ENCODE measurements at regions not wholly inside any gene's neighbourhood (a gene's known extent, or its start where the extent isn't known, plus 50 kb on each side); places are given as distances from the start of the nearest gene placed in this dataset.

GRCh38 chr10:118115701-118116100, 69.0 kb upstream of the RAB11FIP2 start:
- no peak overlapping the region for H3K27ac Mint-ChIP-seq (ENCODE audit: unreplicated experiment)
- no peaks in the 10 kb centered on the region for H3K4me1 Mint-ChIP-seq (ENCODE audit: low read depth, unreplicated experiment)
- no peaks in the 10 kb centered on the region for H3K9me3 Mint-ChIP-seq (ENCODE audit: low read depth, unreplicated experiment)
- intact Hi-C loops (cut with micrococcal nuclease; ENCODE audit: unreplicated experiment): no loop called here
- H3K4me3 Mint-ChIP-seq (ENCODE audit: low read depth, unreplicated experiment): no peak overlapping the region
- H3K27me3 Mint-ChIP-seq (ENCODE audit: unreplicated experiment): no peaks in the 10 kb centered on the region
- no peak for TF ChIP-seq CTCF (IDR thresholded peaks at IDR 0.05; ENCODE audit: unreplicated experiment)
- CTCF ChIA-PET: no interaction called here
- no peaks in the 10 kb centered on the region for H3K36me3 Mint-ChIP-seq (ENCODE audit: insufficient read depth, unreplicated experiment)
- BruUV-seq (replicated peaks): no TSS peak
- no peak for DNase-seq

GRCh38 chr10:118114992-118115391, 68.3 kb upstream of the RAB11FIP2 start:
- no peak overlapping the region for H3K27ac Mint-ChIP-seq (ENCODE audit: unreplicated experiment)
- no peaks in the 10 kb centered on the region for H3K27me3 Mint-ChIP-seq (ENCODE audit: unreplicated experiment)
- H3K4me1 Mint-ChIP-seq (ENCODE audit: low read depth, unreplicated experiment): no peaks in the 10 kb centered on the region
- no peak overlapping the region for H3K4me3 Mint-ChIP-seq (ENCODE audit: low read depth, unreplicated experiment)
- intact Hi-C loops (cut with micrococcal nuclease; ENCODE audit: unreplicated experiment): no loop called here
- CTCF ChIA-PET: no interaction called here
- BruUV-seq (replicated peaks): no TSS peak
- TF ChIP-seq CTCF (IDR thresholded peaks at IDR 0.05; ENCODE audit: unreplicated experiment): no peak
- no peaks in the 10 kb centered on the region for H3K36me3 Mint-ChIP-seq (ENCODE audit: insufficient read depth, unreplicated experiment)
- H3K9me3 Mint-ChIP-seq (ENCODE audit: low read depth, unreplicated experiment): no peaks in the 10 kb centered on the region
- no peak for DNase-seq

- no peak overlapping the region for H3K4me3 Mint-ChIP-seq (ENCODE audit: low read depth, unreplicated experiment)
- no peaks in the 10 kb centered on the region for H3K9me3 Mint-ChIP-seq (ENCODE audit: low read depth, unreplicated experiment)
- H3K36me3 Mint-ChIP-seq (ENCODE audit: insufficient read depth, unreplicated experiment): no peaks in the 10 kb centered on the region
- no peak overlapping the region for H3K27ac Mint-ChIP-seq (ENCODE audit: unreplicated experiment)
- CTCF ChIA-PET: interaction anchor here (0.7 kb wide), 1 partner anchor 346 kb away, joined by 4 read pairs; no protein-coding TSS in a partner anchor
- DNase-seq: no peak
- no peaks in the 10 kb centered on the region for H3K4me1 Mint-ChIP-seq (ENCODE audit: low read depth, unreplicated experiment)
- H3K27me3 Mint-ChIP-seq (ENCODE audit: unreplicated experiment): no peaks in the 10 kb centered on the region
- intact Hi-C loops (cut with micrococcal nuclease; ENCODE audit: unreplicated experiment): no loop called here
- no TSS peak for BruUV-seq (replicated peaks)
- TF ChIP-seq CTCF (IDR thresholded peaks at IDR 0.05; ENCODE audit: unreplicated experiment): no peak
Measured at GRCh38 chr10:118112543-118113125, 65.9 kb upstream of the RAB11FIP2 start.

- intact Hi-C loops (cut with micrococcal nuclease; ENCODE audit: unreplicated experiment): no loop called here
Measured at GRCh38 chr10:118110750-118111149, 64.0 kb upstream of the RAB11FIP2 start.

More at GRCh38 chr10:118110750-118111149, 64.0 kb upstream of the RAB11FIP2 start:
- H3K36me3 Mint-ChIP-seq (ENCODE audit: insufficient read depth, unreplicated experiment): no peaks in the 10 kb centered on the region
- H3K4me3 Mint-ChIP-seq (ENCODE audit: low read depth, unreplicated experiment): no peak overlapping the region
- BruUV-seq (replicated peaks): no TSS peak
- H3K27me3 Mint-ChIP-seq (ENCODE audit: unreplicated experiment): no peaks in the 10 kb centered on the region
- no peak for TF ChIP-seq CTCF (IDR thresholded peaks at IDR 0.05; ENCODE audit: unreplicated experiment)
- no peaks in the 10 kb centered on the region for H3K4me1 Mint-ChIP-seq (ENCODE audit: low read depth, unreplicated experiment)
- no peak for DNase-seq
- no peaks in the 10 kb centered on the region for H3K9me3 Mint-ChIP-seq (ENCODE audit: low read depth, unreplicated experiment)
- CTCF ChIA-PET: no interaction called here
- H3K27ac Mint-ChIP-seq (ENCODE audit: unreplicated experiment): no peak overlapping the region

Measured in Calu3 (cell line).